C4-2B (cell line): ENCODE measurements at regions not wholly inside any gene's neighbourhood (a gene's known extent, or its start where the extent isn't known, plus 50 kb on each side); places are given as distances from the start of the nearest gene placed in this dataset.

Source experiments
- H3K27ac ChIP-seq: fragments of 450-650 bp; 2 replicates; pipeline ENCODE4 v1.5.1; 2017
- ZFX ChIP-seq: fragments of 450-650 bp; IDR thresholded peaks from 2 replicates; pipeline ENCODE4 v1.6.1; 2017
- TF ChIP-seq, protein P1 (sequence below): fragments of 450-650 bp; conservative IDR thresholded peaks from 2 replicates; pipeline ENCODE4 v1.5.1; 2017; ENCODE audit warnings: mild to moderate bottlenecking

DNA sequence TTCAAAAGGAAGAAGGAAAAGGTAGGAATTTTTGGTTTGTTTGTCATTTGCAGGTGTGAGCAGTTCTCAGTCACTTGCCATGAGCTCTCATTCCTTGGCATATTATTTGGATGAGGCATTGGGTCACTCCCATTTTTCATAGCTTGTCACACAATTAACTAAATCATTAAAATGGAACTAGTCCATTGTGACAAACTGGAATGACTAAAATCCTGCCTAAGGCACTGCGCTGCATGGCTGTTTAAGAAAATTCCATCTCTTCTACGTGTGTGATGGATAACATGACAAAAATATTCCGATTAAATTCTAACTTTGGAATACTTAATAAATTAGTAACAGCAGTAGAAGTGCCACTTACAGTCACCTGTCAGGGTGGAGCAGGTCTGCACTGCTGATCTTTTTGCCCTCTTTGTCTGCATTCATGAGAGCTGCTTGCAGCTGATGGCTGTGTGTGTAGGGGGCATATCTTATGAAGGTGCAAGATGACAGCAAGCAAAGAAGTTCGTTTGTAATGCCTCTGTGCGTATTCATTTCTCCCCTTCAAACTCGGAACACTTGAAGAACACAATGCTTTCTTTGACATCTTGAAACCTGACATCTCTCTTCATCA, 1292.6 kb upstream of the MAP3K7 start:
- TF ChIP-seq, protein P1, sequence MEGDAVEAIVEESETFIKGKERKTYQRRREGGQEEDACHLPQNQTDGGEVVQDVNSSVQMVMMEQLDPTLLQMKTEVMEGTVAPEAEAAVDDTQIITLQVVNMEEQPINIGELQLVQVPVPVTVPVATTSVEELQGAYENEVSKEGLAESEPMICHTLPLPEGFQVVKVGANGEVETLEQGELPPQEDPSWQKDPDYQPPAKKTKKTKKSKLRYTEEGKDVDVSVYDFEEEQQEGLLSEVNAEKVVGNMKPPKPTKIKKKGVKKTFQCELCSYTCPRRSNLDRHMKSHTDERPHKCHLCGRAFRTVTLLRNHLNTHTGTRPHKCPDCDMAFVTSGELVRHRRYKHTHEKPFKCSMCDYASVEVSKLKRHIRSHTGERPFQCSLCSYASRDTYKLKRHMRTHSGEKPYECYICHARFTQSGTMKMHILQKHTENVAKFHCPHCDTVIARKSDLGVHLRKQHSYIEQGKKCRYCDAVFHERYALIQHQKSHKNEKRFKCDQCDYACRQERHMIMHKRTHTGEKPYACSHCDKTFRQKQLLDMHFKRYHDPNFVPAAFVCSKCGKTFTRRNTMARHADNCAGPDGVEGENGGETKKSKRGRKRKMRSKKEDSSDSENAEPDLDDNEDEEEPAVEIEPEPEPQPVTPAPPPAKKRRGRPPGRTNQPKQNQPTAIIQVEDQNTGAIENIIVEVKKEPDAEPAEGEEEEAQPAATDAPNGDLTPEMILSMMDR: no peak
- no peak for TF ChIP-seq ZFX
- H3K27ac ChIP-seq: no peak overlapping the region

DNA sequence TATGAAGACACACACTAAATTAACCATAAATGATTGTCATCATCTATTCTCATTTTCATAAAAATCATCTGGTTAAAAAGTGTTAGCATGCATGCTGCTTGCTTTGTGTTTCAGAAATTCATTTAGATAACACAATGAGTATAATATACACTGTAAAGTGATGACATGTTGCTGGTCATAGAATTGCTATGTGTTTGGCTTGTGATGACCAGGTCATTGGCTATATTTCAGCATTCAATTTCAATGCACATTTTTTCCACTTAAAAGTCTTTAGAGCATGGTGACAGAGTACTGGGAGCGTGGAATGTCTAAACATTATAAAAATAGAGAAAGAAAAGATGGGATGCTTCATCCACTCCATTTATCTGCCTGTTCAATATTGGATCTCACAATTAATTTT, 1291.1 kb upstream of the MAP3K7 start:
- H3K27ac ChIP-seq: no peak overlapping the region
- TF ChIP-seq, protein P1: no peak
- TF ChIP-seq ZFX: no peak

DNA sequence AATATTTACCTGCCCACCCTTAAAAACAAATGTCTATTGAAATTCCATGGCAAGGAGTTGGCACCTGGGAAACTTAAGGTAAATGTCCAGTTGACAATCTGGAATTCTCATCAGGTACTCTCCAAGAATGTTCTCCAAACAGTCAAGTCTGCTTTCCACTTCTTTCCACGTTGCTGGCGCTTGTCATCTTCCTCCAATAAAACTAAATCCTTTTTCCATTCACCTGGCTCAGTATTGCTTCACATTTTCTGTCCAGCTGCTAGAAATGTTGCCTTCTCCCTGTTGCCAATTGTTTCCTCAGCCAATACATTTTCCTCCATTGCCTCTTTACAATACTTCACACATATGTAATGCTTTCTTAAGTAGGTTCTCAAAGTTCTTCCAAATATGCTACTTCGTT, 1288.1 kb upstream of the MAP3K7 start:
- H3K27ac ChIP-seq: no peak overlapping the region
- TF ChIP-seq ZFX: no peak
- TF ChIP-seq, protein P1: no peak

- TF ChIP-seq, protein P1: no peak
- no peak for TF ChIP-seq ZFX
- no peak overlapping the region for H3K27ac ChIP-seq
These were observed 1281.8 kb upstream of the MAP3K7 start for GRCh38 chr6:91868539-91869202.

GRCh38 chr6:91865889-91866288, 1279.0 kb upstream of the MAP3K7 start:
- H3K27ac ChIP-seq: no peak overlapping the region
- no peak for TF ChIP-seq ZFX
- TF ChIP-seq, protein P1: no peak

DNA sequence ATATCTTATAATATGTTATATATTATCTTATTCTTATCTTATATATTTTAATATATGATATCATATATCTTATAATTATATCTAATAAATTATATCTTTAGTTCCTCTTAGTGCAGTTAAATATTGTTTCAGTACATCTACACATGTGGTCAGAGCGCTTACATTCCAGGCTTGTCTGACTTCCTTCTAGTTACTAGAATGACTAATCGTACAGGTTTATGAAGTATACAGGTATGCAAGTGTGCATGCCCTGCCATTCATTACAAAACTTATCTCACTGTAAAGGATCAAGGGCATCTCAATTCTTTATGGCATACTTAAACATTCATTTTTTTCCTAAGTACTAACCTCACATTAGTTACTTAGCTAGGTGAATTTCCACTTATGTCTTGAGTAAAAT, 1278.0 kb upstream of the MAP3K7 start:
- TF ChIP-seq, protein P1: no peak
- no peak for TF ChIP-seq ZFX
- H3K27ac ChIP-seq: no peak overlapping the region

- TF ChIP-seq, protein P1: no peak
- no peak for TF ChIP-seq ZFX
- H3K27ac ChIP-seq: no peak overlapping the region
These were observed 1273.9 kb upstream of the MAP3K7 start for GRCh38 chr6:91860541-91861335.
